ENCODE measurements at regions not wholly inside any gene's neighbourhood (a gene's known extent, or its start where the extent isn't known, plus 50 kb on each side); places are given as distances from the start of the nearest gene placed in this dataset.
"Not testable (repeated sequence)": the region's sequence is repeated elsewhere in the genome, so short reads cannot be mapped to it uniquely, and the experiment has no call there.

- H3K4me3 Mint-ChIP-seq (ENCODE audit: unreplicated experiment): no peak overlapping the region
- no peak for DNase-seq (ENCODE audit: extremely low spot score, unreplicated experiment)
- TF ChIP-seq, protein P1, sequence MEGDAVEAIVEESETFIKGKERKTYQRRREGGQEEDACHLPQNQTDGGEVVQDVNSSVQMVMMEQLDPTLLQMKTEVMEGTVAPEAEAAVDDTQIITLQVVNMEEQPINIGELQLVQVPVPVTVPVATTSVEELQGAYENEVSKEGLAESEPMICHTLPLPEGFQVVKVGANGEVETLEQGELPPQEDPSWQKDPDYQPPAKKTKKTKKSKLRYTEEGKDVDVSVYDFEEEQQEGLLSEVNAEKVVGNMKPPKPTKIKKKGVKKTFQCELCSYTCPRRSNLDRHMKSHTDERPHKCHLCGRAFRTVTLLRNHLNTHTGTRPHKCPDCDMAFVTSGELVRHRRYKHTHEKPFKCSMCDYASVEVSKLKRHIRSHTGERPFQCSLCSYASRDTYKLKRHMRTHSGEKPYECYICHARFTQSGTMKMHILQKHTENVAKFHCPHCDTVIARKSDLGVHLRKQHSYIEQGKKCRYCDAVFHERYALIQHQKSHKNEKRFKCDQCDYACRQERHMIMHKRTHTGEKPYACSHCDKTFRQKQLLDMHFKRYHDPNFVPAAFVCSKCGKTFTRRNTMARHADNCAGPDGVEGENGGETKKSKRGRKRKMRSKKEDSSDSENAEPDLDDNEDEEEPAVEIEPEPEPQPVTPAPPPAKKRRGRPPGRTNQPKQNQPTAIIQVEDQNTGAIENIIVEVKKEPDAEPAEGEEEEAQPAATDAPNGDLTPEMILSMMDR (IDR thresholded peaks at IDR 0.05): no peak
- H3K27ac Mint-ChIP-seq (ENCODE audit: unreplicated experiment): no peak overlapping the region
- no peaks in the 10 kb centered on the region for H3K9me3 Mint-ChIP-seq (ENCODE audit: unreplicated experiment)
- peaks cover 3% of the 10 kb centered on the region for H3K4me1 Mint-ChIP-seq (ENCODE audit: unreplicated experiment)
- H3K36me3 Mint-ChIP-seq (ENCODE audit: unreplicated experiment): no peaks in the 10 kb centered on the region
- peaks cover 22% of the 10 kb centered on the region for H3K27me3 Mint-ChIP-seq (ENCODE audit: unreplicated experiment)
Measured at GRCh38 chr11:116030697-116031331, 526.6 kb upstream of the CADM1 start.

DNA sequence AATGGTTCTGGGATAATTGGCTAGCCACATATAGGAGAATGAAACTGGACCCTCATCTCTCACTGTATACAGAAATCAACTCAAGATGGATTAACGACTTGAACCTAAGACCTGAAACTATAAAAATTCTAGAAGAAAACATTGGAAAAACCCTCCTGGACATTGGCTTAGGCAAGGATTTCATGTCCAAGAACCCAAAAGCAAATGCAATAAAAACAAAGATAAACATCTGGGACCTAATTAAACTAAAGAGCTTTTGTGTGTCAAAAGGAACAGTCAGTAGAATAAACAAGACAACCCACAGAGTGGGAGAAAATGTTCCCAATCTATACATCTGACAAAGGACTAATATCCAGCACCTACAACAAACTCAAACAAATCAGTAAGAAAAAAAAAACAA, 524.3 kb upstream of the CADM1 start:
- H3K4me3 Mint-ChIP-seq (ENCODE audit: unreplicated experiment); DNase-seq (ENCODE audit: extremely low spot score, unreplicated experiment); H3K9me3 Mint-ChIP-seq (ENCODE audit: unreplicated experiment); H3K4me1 Mint-ChIP-seq (ENCODE audit: unreplicated experiment); H3K27ac Mint-ChIP-seq (ENCODE audit: unreplicated experiment); H3K36me3 Mint-ChIP-seq (ENCODE audit: unreplicated experiment): not testable (repeated sequence)
- peaks cover 28% of the 10 kb centered on the region for H3K27me3 Mint-ChIP-seq (ENCODE audit: unreplicated experiment)

- Mint-ChIP-seq H3K36me3 (ENCODE audit: unreplicated experiment) (no peaks in the 10 kb centered on the region), H3K4me1 (ENCODE audit: unreplicated experiment) (peaks cover 9% of the 10 kb centered on the region), H3K27me3 (ENCODE audit: unreplicated experiment) (peaks cover 25% of the 10 kb centered on the region), H3K27ac (ENCODE audit: unreplicated experiment) (no peak overlapping the region), H3K9me3 (ENCODE audit: unreplicated experiment) (no peaks in the 10 kb centered on the region), H3K4me3 (ENCODE audit: unreplicated experiment) (no peak overlapping the region)
- TF ChIP-seq, protein P1 (IDR thresholded peaks at IDR 0.05): no peak
- no peak for DNase-seq (ENCODE audit: extremely low spot score, unreplicated experiment)
Measured at GRCh38 chr11:115999437-115999836, 495.2 kb upstream of the CADM1 start.

DNA sequence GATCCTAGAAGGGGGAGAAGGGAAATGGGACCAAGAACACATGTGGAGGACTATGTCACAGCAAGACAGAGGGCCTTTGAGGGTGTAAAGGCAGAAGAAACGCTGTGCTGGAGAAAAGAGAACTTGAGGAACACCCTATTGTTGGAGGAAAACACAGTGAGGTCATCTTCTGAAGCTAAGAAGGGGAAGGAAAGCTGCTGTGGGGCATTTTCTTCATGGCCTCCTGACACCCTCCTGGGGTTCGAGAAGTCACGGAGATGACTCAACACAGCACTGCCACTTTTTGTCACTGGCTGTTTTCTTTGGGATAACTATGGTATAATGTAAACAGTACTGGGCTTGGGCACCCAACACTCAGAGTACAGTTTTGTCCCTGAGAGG, 492.6 kb upstream of the CADM1 start:
- TF ChIP-seq, protein P1 (IDR thresholded peaks at IDR 0.05): no peak
- H3K27ac Mint-ChIP-seq (ENCODE audit: unreplicated experiment): no peak overlapping the region
- DNase-seq (ENCODE audit: extremely low spot score, unreplicated experiment): no peak
- peaks cover 9% of the 10 kb centered on the region for H3K4me1 Mint-ChIP-seq (ENCODE audit: unreplicated experiment)
- H3K27me3 Mint-ChIP-seq (ENCODE audit: unreplicated experiment): peaks cover 17% of the 10 kb centered on the region
- no peaks in the 10 kb centered on the region for H3K9me3 Mint-ChIP-seq (ENCODE audit: unreplicated experiment)
- H3K36me3 Mint-ChIP-seq (ENCODE audit: unreplicated experiment): no peaks in the 10 kb centered on the region
- H3K4me3 Mint-ChIP-seq (ENCODE audit: unreplicated experiment): no peak overlapping the region

DNA sequence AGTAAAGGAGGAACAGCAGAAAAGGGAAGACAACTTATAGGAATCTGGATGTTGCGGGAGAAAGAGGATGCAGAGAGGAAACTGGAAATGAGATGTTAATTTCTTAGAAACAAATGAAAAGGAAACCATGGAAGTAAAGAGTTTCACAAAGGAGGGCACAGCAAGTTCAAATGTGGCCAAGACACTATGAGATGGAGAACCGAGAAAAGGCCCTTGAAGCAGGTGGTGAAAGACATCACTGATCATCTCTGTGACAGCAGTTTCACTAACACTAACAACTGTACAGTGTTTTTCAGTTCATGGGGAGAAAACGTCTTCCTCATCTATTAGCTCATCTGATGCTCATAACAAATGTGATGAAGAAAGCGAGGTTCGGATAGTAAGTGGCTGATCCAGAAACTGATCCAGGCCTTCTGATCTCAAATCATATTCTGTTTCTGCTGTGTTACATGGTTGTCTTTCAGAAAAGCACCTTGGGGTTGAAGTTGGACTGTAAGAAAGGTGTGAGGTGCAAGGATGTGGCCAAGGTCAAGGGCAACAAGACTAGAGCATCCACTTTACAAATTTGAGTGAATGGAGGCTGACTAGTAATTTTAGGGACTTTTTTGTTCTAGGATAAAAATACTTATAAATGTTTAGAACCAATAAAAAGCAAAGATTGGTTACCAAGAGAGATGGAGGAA, 492.1 kb upstream of the CADM1 start:
- H3K4me1 Mint-ChIP-seq (ENCODE audit: unreplicated experiment): peaks cover 9% of the 10 kb centered on the region
- TF ChIP-seq, protein P1 (IDR thresholded peaks at IDR 0.05): no peak

More for the DNA sequence above, 492.1 kb upstream of the CADM1 start:
- no peaks in the 10 kb centered on the region for H3K9me3 Mint-ChIP-seq (ENCODE audit: unreplicated experiment)
- no peaks in the 10 kb centered on the region for H3K36me3 Mint-ChIP-seq (ENCODE audit: unreplicated experiment)
- H3K27ac Mint-ChIP-seq (ENCODE audit: unreplicated experiment): no peak overlapping the region
- peaks cover 11% of the 10 kb centered on the region for H3K27me3 Mint-ChIP-seq (ENCODE audit: unreplicated experiment)
- H3K4me3 Mint-ChIP-seq (ENCODE audit: unreplicated experiment): no peak overlapping the region
- DNase-seq (ENCODE audit: extremely low spot score, unreplicated experiment): no peak
